VCaP (cell line): ENCODE measurements at regions not wholly inside any gene's neighbourhood (a gene's known extent, or its start where the extent isn't known, plus 50 kb on each side); places are given as distances from the start of the nearest gene placed in this dataset.

Experiments
- H3K27ac ChIP-seq: fragments of 450-650 bp; 2 replicates; pipeline ENCODE4 v1.5.1; 2017
- TF ChIP-seq, protein P1 (sequence below): fragments of 450-650 bp; conservative IDR thresholded peaks from 2 replicates; pipeline ENCODE4 v1.5.1; 2017; ENCODE audit warnings: mild to moderate bottlenecking, moderate library complexity

- no peak overlapping the region; the same call in 1 of the 2 replicates for H3K27ac ChIP-seq
- TF ChIP-seq, protein P1, sequence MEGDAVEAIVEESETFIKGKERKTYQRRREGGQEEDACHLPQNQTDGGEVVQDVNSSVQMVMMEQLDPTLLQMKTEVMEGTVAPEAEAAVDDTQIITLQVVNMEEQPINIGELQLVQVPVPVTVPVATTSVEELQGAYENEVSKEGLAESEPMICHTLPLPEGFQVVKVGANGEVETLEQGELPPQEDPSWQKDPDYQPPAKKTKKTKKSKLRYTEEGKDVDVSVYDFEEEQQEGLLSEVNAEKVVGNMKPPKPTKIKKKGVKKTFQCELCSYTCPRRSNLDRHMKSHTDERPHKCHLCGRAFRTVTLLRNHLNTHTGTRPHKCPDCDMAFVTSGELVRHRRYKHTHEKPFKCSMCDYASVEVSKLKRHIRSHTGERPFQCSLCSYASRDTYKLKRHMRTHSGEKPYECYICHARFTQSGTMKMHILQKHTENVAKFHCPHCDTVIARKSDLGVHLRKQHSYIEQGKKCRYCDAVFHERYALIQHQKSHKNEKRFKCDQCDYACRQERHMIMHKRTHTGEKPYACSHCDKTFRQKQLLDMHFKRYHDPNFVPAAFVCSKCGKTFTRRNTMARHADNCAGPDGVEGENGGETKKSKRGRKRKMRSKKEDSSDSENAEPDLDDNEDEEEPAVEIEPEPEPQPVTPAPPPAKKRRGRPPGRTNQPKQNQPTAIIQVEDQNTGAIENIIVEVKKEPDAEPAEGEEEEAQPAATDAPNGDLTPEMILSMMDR, result no peak
Measured at GRCh38 chr10:15440204-15440711, 69.2 kb upstream of the FAM171A1 start.

GRCh38 chr10:15439341-15439842 is 68.3 kb upstream of the FAM171A1 start:
- peak overlapping the region; percentile 7; the same call in 1 of the 2 replicates for H3K27ac ChIP-seq
- TF ChIP-seq, protein P1, result peak; percentile 36; the same call in 1 of the 2 replicates

DNA sequence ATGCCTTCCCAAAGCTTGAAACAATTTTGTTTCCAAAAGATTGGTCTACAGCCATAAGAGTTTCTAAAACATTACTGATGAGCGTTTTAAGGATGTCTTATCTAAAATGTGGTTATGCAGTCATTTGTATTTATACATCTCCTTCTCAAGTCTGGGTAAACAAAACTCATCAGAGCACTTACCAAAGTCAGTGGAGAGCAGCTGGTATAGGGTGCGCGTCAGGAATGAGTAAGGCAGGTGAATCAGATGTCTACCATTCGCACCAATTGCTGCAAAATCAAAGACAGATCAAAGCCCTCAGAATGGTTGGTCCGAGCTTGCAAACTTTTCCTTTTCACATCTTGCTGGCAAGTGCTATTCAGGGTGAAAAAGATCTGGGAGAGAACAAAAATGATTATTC is 65.6 kb upstream of the FAM171A1 start:
- no peak overlapping the region for H3K27ac ChIP-seq
- TF ChIP-seq, protein P1, result no peak

- H3K27ac ChIP-seq, result peak overlapping the region; percentile 57; the same call in 1 of the 2 replicates
- TF ChIP-seq, protein P1, result peak; percentile 75
Measured at GRCh38 chr10:15433850-15434537, 62.9 kb upstream of the FAM171A1 start.

- H3K27ac ChIP-seq, result no peak overlapping the region
- TF ChIP-seq, protein P1, result no peak
Measured at GRCh38 chr10:15432266-15432665, 61.2 kb upstream of the FAM171A1 start.

- no peak overlapping the region for H3K27ac ChIP-seq
- TF ChIP-seq, protein P1, result no peak
Measured at GRCh38 chr10:15430969-15431771, 60.1 kb upstream of the FAM171A1 start.

DNA sequence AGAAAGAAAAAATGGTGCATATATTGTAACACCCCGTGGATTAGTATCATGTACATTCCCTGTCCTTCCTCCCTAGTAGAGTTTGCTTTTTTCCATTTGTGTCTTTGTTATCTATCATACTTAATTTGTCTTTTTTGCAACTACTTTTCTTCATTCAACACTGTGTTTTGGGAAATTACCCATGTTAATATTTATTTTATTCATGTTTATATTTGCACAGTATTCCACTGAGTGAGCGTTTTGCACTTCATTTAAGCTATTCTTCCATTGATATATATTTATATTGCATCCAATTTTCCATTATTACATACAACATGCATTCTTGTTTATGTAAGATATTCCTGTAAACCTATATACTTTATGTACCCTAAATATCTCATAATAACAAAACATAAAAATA is 57.6 kb upstream of the FAM171A1 start:
- TF ChIP-seq, protein P1, result no peak
- H3K27ac ChIP-seq, result no peak overlapping the region
